A673 (cell line): ENCODE measurements at regions not wholly inside any gene's neighbourhood (a gene's known extent, or its start where the extent isn't known, plus 50 kb on each side); places are given as distances from the start of the nearest gene placed in this dataset.

Experiments
- BruUV-seq: library from RNA; stranded (reverse); fragments of 400-500 nt; replicated peaks from 2 replicates; lab custom pipeline; 2021; lab: Mats Ljungman, UMichigan
- CTCF ChIA-PET: fragments of 300-600 bp; sonication (Branson Sonifier 250); formaldehyde crosslinking; loops from one replicate; lab custom pipeline; 2022; ENCODE audit warnings: antibody characterized with exemption; lab: Charles Lee
- POLR2A ChIA-PET: fragments of 300-600 bp; sonication (Branson Sonifier 250); formaldehyde crosslinking; loops from one replicate; lab custom pipeline; 2022; ENCODE audit warnings: antibody characterized with exemption; ENCODE audit not compliant: low non-redundant PET; lab: Charles Lee
- DNase-seq: peaks from one replicate; pipeline ENCODE4 v3.0.0-alpha.2; 2015; ENCODE audit warnings: low spot score
- H3K27ac ChIP-seq: fragments of 200-600 bp; sonication (generic); 2 replicates; pipeline ENCODE4 v1.5.1; 2016; ENCODE audit warnings: mixed run types, low read depth, mild to moderate bottlenecking, mixed read lengths, antibody characterized with exemption, low read length; ENCODE audit not compliant: poor library complexity, severe bottlenecking
- H3K27me3 ChIP-seq: fragments of 200-600 bp; sonication (generic); replicated peaks from 2 replicates; pipeline ENCODE4 v1.6.1; 2017; ENCODE audit warnings: mixed run types, low read depth, mild to moderate bottlenecking, mixed read lengths, antibody characterized with exemption, low read length; ENCODE audit not compliant: insufficient read depth, poor library complexity
- H3K36me3 ChIP-seq: fragments of 200-600 bp; sonication (generic); 2 replicates; pipeline ENCODE4 v1.6.1; 2016; ENCODE audit warnings: mixed run types, mild to moderate bottlenecking, mixed read lengths, antibody characterized with exemption, low read length; ENCODE audit not compliant: insufficient read depth, poor library complexity, severe bottlenecking
- H3K4me1 ChIP-seq: fragments of 200-600 bp; sonication (generic); 2 replicates; pipeline ENCODE4 v1.6.1; 2017; ENCODE audit warnings: mixed run types, mild to moderate bottlenecking, mixed read lengths, antibody characterized with exemption, low read length; ENCODE audit not compliant: insufficient read depth, poor library complexity, severe bottlenecking
- H3K4me3 ChIP-seq: fragments of 200-600 bp; sonication (generic); 2 replicates; pipeline ENCODE4 v1.5.1; 2016; ENCODE audit warnings: low read depth, mixed run types, mild to moderate bottlenecking, mixed read lengths, low read length; ENCODE audit not compliant: poor library complexity, severe bottlenecking
- H3K9me3 ChIP-seq: fragments of 200-600 bp; sonication (generic); 2 replicates; pipeline ENCODE4 v1.6.1; 2016; ENCODE audit warnings: mixed run types, low read depth, mild to moderate bottlenecking, mixed read lengths, antibody characterized with exemption, low read length; ENCODE audit not compliant: poor library complexity, severe bottlenecking
- EZH2 ChIP-seq: fragments of 200-600 bp; sonication (generic); IDR thresholded peaks from 2 replicates; pipeline ENCODE4 v1.6.1; 2017; ENCODE audit warnings: borderline replicate concordance, low read depth, mild to moderate bottlenecking, mixed read lengths, antibody characterized with exemption, low read length; ENCODE audit not compliant: poor library complexity, severe bottlenecking
- intact Hi-C: fragments of 100-400 bp; cut with micrococcal nuclease; formaldehyde crosslinking; loops from one replicate; pipeline ENCODE4 v1.10.0; 2022; ENCODE audit not compliant: unreplicated experiment
- TF ChIP-seq, protein P1 (sequence below): fragments of 300-800, 200-600 bp; sonication (generic); conservative IDR thresholded peaks from 2 replicates; pipeline ENCODE4 v1.5.1; 2017; ENCODE audit warnings: low read depth, mild to moderate bottlenecking, antibody characterized with exemption, low read length, moderate library complexity, mixed read lengths

DNA sequence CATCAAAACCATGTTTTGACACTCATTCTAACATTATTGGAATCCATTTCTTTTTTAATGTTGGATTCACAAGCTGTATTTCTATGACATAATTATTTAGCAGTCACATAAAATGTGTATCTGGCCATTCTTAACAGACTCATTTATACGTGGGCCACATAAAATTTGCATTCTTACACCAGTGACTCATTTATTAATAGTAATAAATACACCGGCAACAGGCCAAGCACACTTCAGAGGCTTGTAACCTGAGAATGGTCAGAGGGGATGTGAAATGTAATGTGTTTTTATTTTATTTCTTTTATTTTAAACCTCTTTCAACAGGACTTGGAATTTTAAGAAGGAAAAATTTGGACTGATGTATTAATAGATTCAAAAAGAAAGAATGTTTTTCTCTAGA lies 384.9 kb upstream of the RARB start:
- TF ChIP-seq, protein P1, sequence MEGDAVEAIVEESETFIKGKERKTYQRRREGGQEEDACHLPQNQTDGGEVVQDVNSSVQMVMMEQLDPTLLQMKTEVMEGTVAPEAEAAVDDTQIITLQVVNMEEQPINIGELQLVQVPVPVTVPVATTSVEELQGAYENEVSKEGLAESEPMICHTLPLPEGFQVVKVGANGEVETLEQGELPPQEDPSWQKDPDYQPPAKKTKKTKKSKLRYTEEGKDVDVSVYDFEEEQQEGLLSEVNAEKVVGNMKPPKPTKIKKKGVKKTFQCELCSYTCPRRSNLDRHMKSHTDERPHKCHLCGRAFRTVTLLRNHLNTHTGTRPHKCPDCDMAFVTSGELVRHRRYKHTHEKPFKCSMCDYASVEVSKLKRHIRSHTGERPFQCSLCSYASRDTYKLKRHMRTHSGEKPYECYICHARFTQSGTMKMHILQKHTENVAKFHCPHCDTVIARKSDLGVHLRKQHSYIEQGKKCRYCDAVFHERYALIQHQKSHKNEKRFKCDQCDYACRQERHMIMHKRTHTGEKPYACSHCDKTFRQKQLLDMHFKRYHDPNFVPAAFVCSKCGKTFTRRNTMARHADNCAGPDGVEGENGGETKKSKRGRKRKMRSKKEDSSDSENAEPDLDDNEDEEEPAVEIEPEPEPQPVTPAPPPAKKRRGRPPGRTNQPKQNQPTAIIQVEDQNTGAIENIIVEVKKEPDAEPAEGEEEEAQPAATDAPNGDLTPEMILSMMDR: no peak
- TF ChIP-seq EZH2: no peak
- CTCF ChIA-PET: no interaction called here
- intact Hi-C loops: no loop called here
- Histone ChIP-seq H3K4me1 (no peaks in the 10 kb centered on the region), H3K4me3 (no peak overlapping the region), H3K27me3 (no peaks in the 10 kb centered on the region), H3K36me3 (no peaks in the 10 kb centered on the region), H3K27ac (no peak overlapping the region), H3K9me3 (no peaks in the 10 kb centered on the region)
- BruUV-seq: no TSS peak
- POLR2A ChIA-PET: no interaction called here
- no peak for DNase-seq

DNA sequence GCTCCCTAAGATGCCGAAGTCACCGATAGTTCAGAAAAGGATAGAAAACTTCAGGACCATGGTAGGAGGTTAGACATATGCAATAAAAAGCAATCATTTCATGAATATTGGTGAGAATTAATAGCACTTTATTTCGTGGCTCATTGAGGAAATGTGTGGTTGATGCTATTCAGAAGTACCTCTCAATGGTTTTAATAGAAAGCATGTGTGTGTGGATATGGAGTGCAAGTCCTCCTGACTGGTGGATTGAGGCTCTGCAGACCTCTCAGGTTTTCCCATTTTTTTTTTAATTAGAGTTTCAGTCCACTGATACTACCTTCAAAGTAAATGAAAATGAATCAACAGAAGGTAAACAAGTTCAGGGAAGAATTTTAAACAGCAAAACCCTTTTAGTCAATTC lies 384.3 kb upstream of the RARB start:
- H3K4me3 ChIP-seq: no peak overlapping the region
- DNase-seq: no peak
- no peaks in the 10 kb centered on the region for H3K9me3 ChIP-seq
- ChIA-PET CTCF (no interaction called here), POLR2A (no interaction called here)
- no peaks in the 10 kb centered on the region for H3K36me3 ChIP-seq
- intact Hi-C loops: no loop called here
- H3K27ac ChIP-seq: no peak overlapping the region
- no peaks in the 10 kb centered on the region for H3K27me3 ChIP-seq
- no TSS peak for BruUV-seq
- no peaks in the 10 kb centered on the region for H3K4me1 ChIP-seq
- no peak for TF ChIP-seq EZH2
- TF ChIP-seq, protein P1: no peak

DNA sequence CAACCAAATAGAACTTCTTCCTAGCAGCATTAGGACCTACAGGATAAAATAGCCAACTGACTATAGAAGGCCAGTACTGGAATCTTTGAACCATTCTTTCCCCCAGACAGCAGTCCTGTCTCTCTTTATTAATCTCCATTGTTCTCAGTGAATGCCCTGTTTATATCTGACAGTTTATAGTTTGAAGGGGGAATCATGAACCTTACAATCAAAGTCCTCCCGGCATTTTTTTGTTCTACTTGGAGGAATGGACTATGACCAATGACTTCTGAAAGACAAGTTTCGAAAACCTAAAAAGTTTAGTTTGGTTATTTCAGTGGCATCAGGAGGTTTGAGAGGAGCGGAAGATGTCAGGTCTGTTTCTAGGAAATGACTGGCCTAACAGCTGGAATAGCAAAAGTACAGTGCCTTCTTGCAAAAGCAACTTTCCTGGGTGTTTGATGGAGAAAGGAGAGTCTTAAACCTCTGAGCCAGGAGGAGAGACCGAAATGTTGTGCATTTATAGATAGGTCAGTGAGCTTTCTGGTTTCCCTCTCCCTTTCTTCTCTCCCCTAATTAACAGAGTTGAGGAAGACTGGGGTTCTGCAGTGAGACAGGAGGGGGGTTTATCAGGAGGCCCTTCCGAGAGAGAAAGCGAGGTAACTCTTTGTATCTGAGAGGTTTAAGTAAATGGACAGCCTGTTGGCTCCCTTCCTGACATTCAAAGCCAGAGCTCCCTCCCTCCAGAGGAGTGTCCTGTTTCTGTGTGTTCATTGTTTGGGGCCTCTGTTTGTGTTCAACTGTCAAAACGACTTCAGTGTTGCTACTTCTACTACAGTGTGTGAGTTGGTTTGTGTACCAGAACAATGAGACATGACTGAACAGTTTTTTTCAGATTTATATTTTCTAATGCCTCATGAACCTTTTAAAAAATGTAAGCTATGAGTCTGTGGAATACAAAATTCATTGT lies 383.0 kb upstream of the RARB start:
- no peaks in the 10 kb centered on the region for H3K36me3 ChIP-seq
- ChIA-PET POLR2A (no interaction called here), CTCF (no interaction called here)
- BruUV-seq: no TSS peak
- no peak for TF ChIP-seq EZH2
- TF ChIP-seq, protein P1: no peak
- no peak overlapping the region for H3K4me3 ChIP-seq
- DNase-seq: no peak
- intact Hi-C loops: no loop called here
- no peaks in the 10 kb centered on the region for H3K27me3 ChIP-seq
- no peaks in the 10 kb centered on the region for H3K4me1 ChIP-seq
- no peaks in the 10 kb centered on the region for H3K9me3 ChIP-seq
- no peak overlapping the region for H3K27ac ChIP-seq
